Testis (tissue), 2 donors: ENCODE measurements at regions not wholly inside any gene's neighbourhood (a gene's known extent, or its start where the extent isn't known, plus 50 kb on each side); places are given as distances from the start of the nearest gene placed in this dataset.

Experiments
- DNase-seq: peaks from one replicate; pipeline ENCODE4 v3.0.0-alpha.2; 2019
- H3K27ac ChIP-seq, 2 donors: fragments of 200-600 bp; sonication (generic); one replicate each; pipeline ENCODE4 v1.5.1; 2019
- H3K27me3 ChIP-seq: fragments of 200-600 bp; sonication (generic); one replicate; pipeline ENCODE4 v1.5.1; 2019
- H3K36me3 ChIP-seq: fragments of 200-600 bp; sonication (generic); one replicate; pipeline ENCODE4 v1.5.1; 2017; ENCODE audit warnings: low read depth; ENCODE audit errors: missing control alignments
- H3K4me1 ChIP-seq: fragments of 200-600 bp; sonication (generic); one replicate; pipeline ENCODE4 v1.5.1; 2019
- H3K4me3 ChIP-seq, 2 donors: fragments of 200-600 bp; sonication (generic); one replicate each; pipeline ENCODE4 v1.5.1; 2017 to 2019
- H3K9me3 ChIP-seq: fragments of 200-600 bp; sonication (generic); one replicate; pipeline ENCODE4 v1.5.1; 2017
- POLR2A ChIP-seq: fragments of 450-650 bp; IDR thresholded peaks from one replicate; pipeline ENCODE4 v1.6.1; 2017; ENCODE audit warnings: antibody characterized with exemption, mild to moderate bottlenecking, moderate library complexity
- whole genome bisulfite sequencing, 2 donors: methylation state at CpG; one replicate each; pipeline ENCODE4 v1.1.5; 2018; 5-methylcytosine and 5-hydroxymethylcytosine counted together
- intact Hi-C: fragments of 100-400 bp; cut with DNase I; formaldehyde crosslinking; loops from one replicate; pipeline ENCODE4 v1.15.1; 2023; ENCODE audit warnings: low total_unique reads
- TF ChIP-seq, protein P1 (sequence below), 3 experiments: fragments of 450-650 bp in 2 of 3; fragments of 200-600 bp in 1 of 3; sonication (generic) in 1 of 3; IDR thresholded peaks; one replicate each; pipeline ENCODE4 v1.5.1; 2016 to 2019; ENCODE audit warnings: antibody characterized with exemption in 3 of 3, mild to moderate bottlenecking in 2 of 3, moderate library complexity in 1 of 3

DNA sequence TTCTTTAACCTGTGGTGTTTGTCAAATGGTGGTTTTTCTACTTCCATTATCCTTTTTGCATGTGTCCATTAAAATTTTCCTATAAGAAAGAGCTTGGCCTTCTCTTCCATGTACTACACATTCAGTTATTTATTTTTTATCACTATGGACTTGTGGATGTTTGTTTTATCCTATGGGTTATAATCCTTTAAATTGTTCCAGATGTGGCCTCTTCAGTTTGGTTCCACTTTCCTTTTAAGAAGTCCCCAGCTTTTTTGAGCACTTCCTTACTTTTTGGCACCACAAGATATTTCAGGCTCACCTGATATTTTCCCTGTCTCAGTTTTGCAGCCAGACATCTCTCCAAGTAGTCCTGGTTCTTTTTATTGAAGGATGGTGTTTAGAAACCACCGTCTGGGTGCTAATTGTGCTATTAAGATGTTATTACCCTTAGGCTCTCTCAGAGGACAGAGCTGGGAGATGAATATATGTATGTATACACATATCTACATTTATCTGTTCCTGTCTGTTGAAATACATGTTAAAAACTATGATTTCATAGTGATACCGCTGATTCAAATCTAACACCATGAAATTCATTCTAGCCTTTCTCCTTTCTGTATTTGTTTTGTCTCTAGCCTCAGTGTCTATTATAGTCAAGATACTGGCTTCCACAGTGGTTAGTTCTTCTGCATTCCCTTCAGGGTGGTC, 408.5 kb upstream of the RGS6 start:
- Histone ChIP-seq H3K4me3 (no peak overlapping the region), H3K4me1 (no peaks in the 10 kb centered on the region), H3K9me3 (no peaks in the 10 kb centered on the region), H3K36me3 (no peaks in the 10 kb centered on the region), H3K27me3 (no peaks in the 10 kb centered on the region), H3K27ac (no peak overlapping the region)
- TF ChIP-seq POLR2A = no peak
- TF ChIP-seq, protein P1, sequence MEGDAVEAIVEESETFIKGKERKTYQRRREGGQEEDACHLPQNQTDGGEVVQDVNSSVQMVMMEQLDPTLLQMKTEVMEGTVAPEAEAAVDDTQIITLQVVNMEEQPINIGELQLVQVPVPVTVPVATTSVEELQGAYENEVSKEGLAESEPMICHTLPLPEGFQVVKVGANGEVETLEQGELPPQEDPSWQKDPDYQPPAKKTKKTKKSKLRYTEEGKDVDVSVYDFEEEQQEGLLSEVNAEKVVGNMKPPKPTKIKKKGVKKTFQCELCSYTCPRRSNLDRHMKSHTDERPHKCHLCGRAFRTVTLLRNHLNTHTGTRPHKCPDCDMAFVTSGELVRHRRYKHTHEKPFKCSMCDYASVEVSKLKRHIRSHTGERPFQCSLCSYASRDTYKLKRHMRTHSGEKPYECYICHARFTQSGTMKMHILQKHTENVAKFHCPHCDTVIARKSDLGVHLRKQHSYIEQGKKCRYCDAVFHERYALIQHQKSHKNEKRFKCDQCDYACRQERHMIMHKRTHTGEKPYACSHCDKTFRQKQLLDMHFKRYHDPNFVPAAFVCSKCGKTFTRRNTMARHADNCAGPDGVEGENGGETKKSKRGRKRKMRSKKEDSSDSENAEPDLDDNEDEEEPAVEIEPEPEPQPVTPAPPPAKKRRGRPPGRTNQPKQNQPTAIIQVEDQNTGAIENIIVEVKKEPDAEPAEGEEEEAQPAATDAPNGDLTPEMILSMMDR (IDR thresholded peaks at IDR 0.05) = no peak
- DNase-seq = no peak
- intact Hi-C loops = no loop called here
- 86 to 90% methylated on average over 2 of the region's 2 CpGs for WGBS, 2 donors

DNA sequence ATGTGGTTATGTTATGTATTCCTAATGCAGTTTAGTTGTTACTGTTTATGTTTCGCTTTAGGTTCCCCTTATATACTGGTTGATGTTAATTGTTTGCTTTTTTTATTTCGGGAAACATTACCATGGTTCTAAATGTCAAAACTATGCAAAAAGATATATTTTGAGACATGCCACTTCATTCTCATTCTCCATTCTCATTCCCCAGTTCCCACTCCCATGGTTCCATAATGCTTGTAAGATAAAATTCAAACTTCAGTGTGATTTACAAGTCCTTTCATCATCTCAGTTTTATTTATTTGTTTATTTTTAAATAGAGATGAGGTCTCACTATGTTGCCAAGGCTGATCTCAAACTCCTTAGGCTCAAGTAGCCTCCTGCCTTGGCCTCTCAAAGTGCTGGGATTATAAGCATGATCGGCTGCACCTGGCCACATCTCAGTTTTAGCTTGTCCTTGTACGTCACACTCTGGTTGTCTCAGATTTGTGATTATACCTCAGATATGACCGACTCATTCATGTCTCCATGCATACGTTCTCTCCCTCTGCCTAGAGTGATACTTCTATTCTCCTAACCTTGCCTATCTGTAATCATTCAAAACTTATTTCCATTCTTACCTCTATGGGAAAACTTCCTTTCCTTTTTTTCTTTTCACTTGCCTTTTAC, 407.8 kb upstream of the RGS6 start:
- no peak overlapping the region for H3K27ac ChIP-seq
- DNase-seq = no peak
- no peaks in the 10 kb centered on the region for H3K27me3 ChIP-seq
- H3K4me3 ChIP-seq = no peak overlapping the region
- WGBS, 2 donors = 84 to 88% methylated on average over 6 of the region's 6 CpGs
- intact Hi-C loops = no loop called here
- no peaks in the 10 kb centered on the region for H3K4me1 ChIP-seq
- no peak for TF ChIP-seq POLR2A
- TF ChIP-seq, protein P1 (IDR thresholded peaks at IDR 0.05) = no peak
- H3K9me3 ChIP-seq = no peaks in the 10 kb centered on the region
- H3K36me3 ChIP-seq = no peaks in the 10 kb centered on the region

DNA sequence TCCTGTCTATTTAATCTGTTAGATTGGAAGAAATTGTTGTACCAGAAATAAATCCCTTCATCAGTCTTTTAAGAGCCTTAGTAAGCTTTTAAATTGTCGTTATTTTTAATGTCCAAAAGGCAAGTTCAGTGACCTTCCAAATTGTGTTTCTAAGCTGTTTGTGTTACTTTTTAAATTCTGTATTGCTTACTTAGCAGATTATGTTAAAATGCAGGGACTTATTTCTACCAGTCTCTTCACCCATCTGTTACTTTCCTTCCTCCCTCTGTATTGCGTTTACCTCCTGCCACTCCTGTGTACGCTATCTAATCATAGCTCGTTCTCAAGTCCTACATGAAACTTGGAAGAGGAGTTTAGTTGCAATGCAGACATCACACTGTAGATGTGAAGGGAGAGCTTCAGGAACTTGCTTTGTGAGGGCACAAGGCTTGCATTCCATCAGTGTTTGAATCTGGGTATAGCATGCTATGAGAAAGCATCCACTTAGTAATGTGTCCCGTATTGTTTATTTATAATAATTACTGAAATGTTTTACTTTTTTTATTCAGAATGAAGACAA, 406.5 kb upstream of the RGS6 start:
- Histone ChIP-seq H3K36me3 (no peaks in the 10 kb centered on the region), H3K4me1 (no peaks in the 10 kb centered on the region), H3K4me3 (no peak overlapping the region), H3K27ac (no peak overlapping the region), H3K27me3 (no peaks in the 10 kb centered on the region), H3K9me3 (no peaks in the 10 kb centered on the region)
- intact Hi-C loops = no loop called here
- no peak for DNase-seq
- TF ChIP-seq POLR2A = no peak
- TF ChIP-seq, protein P1 (IDR thresholded peaks at IDR 0.05) = no peak
- 50 to 61% methylated on average over 5 of the region's 5 CpGs for WGBS, 2 donors

DNA sequence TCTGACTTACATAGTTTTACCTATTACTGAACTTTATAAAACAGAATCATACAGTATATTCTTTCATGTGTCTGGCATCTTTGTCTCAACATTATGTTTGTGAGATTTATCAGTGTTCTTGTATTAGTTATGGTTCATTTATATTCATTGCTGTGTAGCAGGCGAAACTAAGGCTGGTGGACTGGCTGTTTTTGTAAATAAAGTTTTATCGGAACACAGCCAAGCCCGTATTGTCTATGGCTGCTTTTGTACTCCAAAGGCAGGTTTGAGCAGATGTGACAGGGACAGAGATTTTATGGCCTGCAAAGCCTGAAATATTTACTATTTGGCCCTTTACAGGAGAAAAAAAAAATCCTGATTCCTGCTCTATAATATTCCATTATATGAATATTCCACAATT, 405.8 kb upstream of the RGS6 start:
- WGBS, 2 donors = 89 to 99% methylated on average over 3 of the region's 3 CpGs
- H3K4me1 ChIP-seq = no peaks in the 10 kb centered on the region
- no peak for TF ChIP-seq POLR2A
- TF ChIP-seq, protein P1 (IDR thresholded peaks at IDR 0.05) = no peak

More for the DNA sequence above, 405.8 kb upstream of the RGS6 start:
- H3K27me3 ChIP-seq = no peaks in the 10 kb centered on the region
- no peak overlapping the region for H3K27ac ChIP-seq
- no peaks in the 10 kb centered on the region for H3K36me3 ChIP-seq
- no peak overlapping the region for H3K4me3 ChIP-seq
- DNase-seq = no peak
- H3K9me3 ChIP-seq = no peaks in the 10 kb centered on the region
- intact Hi-C loops = no loop called here
